GM13976 (cell line): ENCODE measurements at regions not wholly inside any gene's neighbourhood (a gene's known extent, or its start where the extent isn't known, plus 50 kb on each side); places are given as distances from the start of the nearest gene placed in this dataset.
"Not testable (repeated sequence)": the region's sequence is repeated elsewhere in the genome, so short reads cannot be mapped to it uniquely, and the experiment has no call there.

Experiments used
- DNase-seq: peaks from one replicate; pipeline ENCODE4 v3.0.0; 2012; ENCODE audit warnings: low spot score
- CTCF ChIP-seq: IDR thresholded peaks from 2 replicates; pipeline ENCODE4 v1.5.1; 2012; ENCODE audit warnings: borderline replicate concordance, mild to moderate bottlenecking; ENCODE audit not compliant: insufficient read depth; ENCODE audit errors: extremely low read depth, missing control alignments, control extremely low read depth
- in situ Hi-C: fragments of 300-500 bp; cut with MboI; formaldehyde crosslinking; loops from one replicate; pipeline ENCODE4 v1.12.0; 2022; ENCODE audit warnings: low sequenced_read_pairs, mixed read lengths, inconsistent platforms; ENCODE audit not compliant: unreplicated experiment

DNA sequence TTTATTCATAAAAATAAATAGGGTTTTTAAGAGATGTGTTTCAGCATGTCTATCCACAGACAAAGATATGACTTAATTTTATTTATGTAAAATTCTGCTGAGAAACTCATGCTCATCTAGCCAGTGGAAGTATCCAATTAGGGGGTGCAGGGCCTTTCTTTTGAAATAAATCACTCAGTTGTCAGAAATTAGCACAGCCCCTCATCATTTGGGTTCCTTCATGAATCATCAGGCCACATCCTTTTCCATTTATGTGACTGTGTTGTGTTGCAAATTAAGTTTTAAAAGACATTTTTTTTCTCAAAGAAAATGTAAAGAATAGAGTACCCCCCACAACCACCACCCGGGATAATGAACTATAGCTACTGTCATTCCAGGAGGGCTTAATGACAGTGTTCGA, 185.8 kb downstream of the NRP2 start:
- TF ChIP-seq CTCF, result no peak
- in situ Hi-C loops, result no loop called here
- no peak for DNase-seq

GRCh38 chr2:205867371-205867770, 185.1 kb downstream of the NRP2 start:
- in situ Hi-C loops, result no loop called here
- TF ChIP-seq CTCF, result no peak
- DNase-seq, result no peak

DNA sequence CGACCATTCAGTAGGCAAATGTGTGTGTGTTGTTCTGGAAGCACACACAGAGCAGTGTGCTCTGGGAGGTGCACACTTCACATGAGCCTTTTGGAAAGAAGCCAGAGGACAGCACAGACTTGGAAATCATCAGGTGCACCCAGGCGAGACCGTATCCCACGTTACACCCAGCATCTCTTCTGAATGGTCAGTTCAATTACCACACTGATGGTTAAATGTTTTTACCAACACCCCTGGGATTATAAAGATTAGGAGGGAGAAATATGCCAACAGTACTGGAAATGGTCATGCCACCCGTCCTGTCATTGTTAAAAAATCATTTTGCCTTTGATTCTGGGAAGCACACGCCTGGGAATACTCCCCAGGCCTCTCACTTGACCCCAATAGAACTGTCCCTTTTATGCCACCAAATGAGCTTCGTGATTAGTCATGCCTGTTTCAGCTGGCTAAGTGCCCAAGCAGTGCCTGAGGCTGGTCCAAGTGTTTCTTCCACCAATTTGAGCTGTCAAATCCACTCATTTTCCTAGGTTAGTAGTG, 183.7 kb downstream of the NRP2 start:
- TF ChIP-seq CTCF, result no peak
- DNase-seq, result no peak
- in situ Hi-C loops, result no loop called here

DNA sequence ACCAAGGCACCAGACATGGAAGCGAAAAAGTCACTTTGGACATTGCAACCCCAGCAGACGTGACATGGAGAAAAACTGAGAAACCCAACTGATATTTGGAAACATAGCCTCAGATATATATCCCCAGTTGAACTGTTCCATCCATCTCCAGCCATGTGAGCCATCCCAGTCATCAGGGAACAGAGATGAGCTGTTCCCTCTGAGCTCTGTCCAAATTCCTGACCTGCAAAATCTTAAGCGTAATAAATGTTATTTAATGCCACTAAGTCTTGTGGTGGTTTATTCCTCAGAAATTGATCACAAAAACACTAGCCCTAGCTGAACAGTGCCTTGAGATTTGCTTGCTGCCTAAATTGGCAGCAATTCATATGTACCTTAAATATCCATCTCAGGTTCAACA, 182.8 kb downstream of the NRP2 start:
- no peak for TF ChIP-seq CTCF
- in situ Hi-C loops, result no loop called here
- DNase-seq, result no peak

GRCh38 chr2:205864491-205864890, 182.2 kb downstream of the NRP2 start:
- in situ Hi-C loops, result no loop called here
- TF ChIP-seq CTCF, result no peak
- no peak for DNase-seq

- in situ Hi-C loops, DNase-seq: not testable (repeated sequence)
These were observed 180.5 kb downstream of the NRP2 start for GRCh38 chr2:205862761-205863160.

DNA sequence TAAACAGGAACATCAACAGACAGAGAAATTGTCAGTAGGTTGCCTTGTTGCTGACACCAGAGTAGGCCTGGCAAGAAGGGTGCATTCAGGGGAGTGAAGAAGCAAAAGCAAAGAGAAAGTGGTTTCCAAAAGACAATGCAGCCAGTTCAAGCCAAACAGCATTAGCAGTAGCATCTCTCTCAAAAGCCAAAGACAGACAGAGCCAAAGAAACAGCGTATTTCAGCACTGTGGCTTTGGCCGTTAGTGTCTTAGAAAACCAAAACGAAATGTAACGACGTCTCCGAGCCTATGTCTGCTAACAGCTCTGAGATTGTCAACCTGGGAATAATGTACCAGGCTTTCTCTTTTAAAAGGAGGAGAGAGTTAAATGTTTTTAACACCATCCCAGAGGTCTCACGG, 178.6 kb downstream of the NRP2 start:
- in situ Hi-C loops, result no loop called here
- TF ChIP-seq CTCF, result no peak
- no peak for DNase-seq
